Psoas muscle (tissue), 7 donors: ENCODE measurements at regions not wholly inside any gene's neighbourhood (a gene's known extent, or its start where the extent isn't known, plus 50 kb on each side); places are given as distances from the start of the nearest gene placed in this dataset.

ENCODE experiments used
- ATAC-seq, 4 donors: fragments of 200-7000 bp; cut with Tn5 transposase; one replicate each; pipeline ENCODE4 v1.9.1; 2020; ENCODE audit warnings: moderate library complexity in 3 of 4, mild to moderate bottlenecking in 2 of 4
- DNase-seq, 2 donors: peaks; one replicate each; pipeline ENCODE4 v3.0.0-alpha.2; 2020
- H3K27ac ChIP-seq: fragments of 200-600 bp; one replicate; pipeline ENCODE4 v1.8.0; 2022
- H3K27me3 ChIP-seq, 3 donors: fragments of 200-600 bp in 1 of 3; one replicate each; pipeline versions ENCODE4 v1.6.1 to v1.8.0; 2013 to 2022; ENCODE audit warnings: low read length in 2 of 3, mild to moderate bottlenecking in 2 of 3, moderate library complexity in 1 of 3; ENCODE audit not compliant: insufficient read depth in 3 of 3
- H3K36me3 ChIP-seq, 2 donors: fragments of 200-600 bp in 1 of 2; one replicate each; pipeline versions ENCODE4 v1.6.1 to v1.8.0; 2013 to 2022; ENCODE audit warnings: low read depth in 1 of 2, mild to moderate bottlenecking in 1 of 2, moderate library complexity in 1 of 2; ENCODE audit not compliant: insufficient read depth in 1 of 2
- H3K4me1 ChIP-seq: fragments of 200-600 bp; one replicate; pipeline ENCODE4 v1.8.0; 2022
- H3K4me3 ChIP-seq: fragments of 200-600 bp; one replicate; pipeline ENCODE4 v1.8.0; 2022; ENCODE audit warnings: mild to moderate bottlenecking
- H3K9me3 ChIP-seq: fragments of 200-600 bp; one replicate; pipeline ENCODE4 v1.8.0; 2022
- WGBS, 3 donors: extraction: QIAGEN DNeasy Blood & Tissue Kit; methylation state at CpG; one replicate each; pipeline versions ENCODE4 v1.1.6 to v1.1.7; 2013; 5-methylcytosine and 5-hydroxymethylcytosine counted together
- intact Hi-C, 2 donors: fragments of 100-400 bp; cut with DNase I; formaldehyde crosslinking; loops; one replicate each; pipeline versions ENCODE4 v1.11.0 to v1.14.2; 2022
- TF ChIP-seq, protein P1 (sequence below): fragments of 200-600 bp; IDR thresholded peaks from one replicate; pipeline ENCODE4 v1.8.0; 2022; ENCODE audit warnings: antibody characterized with exemption
- donor health status: healthy with polysubstance abuse.
- donor health status: DM: no; HTN: no; CAD: no; lungs with moderate emphysema.
- donor health status: Bipolar disorder and iron deficiency.
- donor health status: healthy.
- donor health status: DM: yes; HTN: yes; CAD: no.
- donor health status: DM: no; HTN: no; CAD: no.
- donor health status: DM: yes; HTN: yes; CAD: no.

DNA sequence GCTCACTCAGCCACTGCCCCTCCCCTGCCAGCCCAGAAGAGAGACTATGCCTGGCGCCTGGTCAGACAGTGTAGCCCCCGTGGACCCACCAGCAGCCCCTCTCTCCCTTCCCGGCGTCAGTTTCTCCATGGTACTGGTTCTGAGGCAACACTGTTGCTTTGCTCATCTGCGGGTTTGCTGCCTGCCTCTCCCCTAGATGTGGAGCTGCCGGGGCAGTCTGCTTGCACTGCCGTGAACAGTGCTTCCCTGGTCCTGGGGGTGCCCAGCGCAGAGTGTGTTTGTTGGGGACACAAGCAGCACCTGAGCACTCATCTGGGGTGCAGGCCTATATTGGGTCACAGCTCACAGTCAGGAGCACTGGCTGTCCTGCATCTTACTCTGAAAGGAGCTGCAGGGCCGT lies 309.9 kb downstream of the NDUFA10 start:
- no peak for ATAC-seq
- 90 to 99% (median 92%) methylated on average over 8 to 9 of the region's 9 CpGs for WGBS, 3 donors
- TF ChIP-seq, protein P1, sequence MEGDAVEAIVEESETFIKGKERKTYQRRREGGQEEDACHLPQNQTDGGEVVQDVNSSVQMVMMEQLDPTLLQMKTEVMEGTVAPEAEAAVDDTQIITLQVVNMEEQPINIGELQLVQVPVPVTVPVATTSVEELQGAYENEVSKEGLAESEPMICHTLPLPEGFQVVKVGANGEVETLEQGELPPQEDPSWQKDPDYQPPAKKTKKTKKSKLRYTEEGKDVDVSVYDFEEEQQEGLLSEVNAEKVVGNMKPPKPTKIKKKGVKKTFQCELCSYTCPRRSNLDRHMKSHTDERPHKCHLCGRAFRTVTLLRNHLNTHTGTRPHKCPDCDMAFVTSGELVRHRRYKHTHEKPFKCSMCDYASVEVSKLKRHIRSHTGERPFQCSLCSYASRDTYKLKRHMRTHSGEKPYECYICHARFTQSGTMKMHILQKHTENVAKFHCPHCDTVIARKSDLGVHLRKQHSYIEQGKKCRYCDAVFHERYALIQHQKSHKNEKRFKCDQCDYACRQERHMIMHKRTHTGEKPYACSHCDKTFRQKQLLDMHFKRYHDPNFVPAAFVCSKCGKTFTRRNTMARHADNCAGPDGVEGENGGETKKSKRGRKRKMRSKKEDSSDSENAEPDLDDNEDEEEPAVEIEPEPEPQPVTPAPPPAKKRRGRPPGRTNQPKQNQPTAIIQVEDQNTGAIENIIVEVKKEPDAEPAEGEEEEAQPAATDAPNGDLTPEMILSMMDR = no peak
- Histone ChIP-seq H3K27me3 (no peaks in the 10 kb centered on the region), H3K9me3 (peaks cover 3% of the 10 kb centered on the region), H3K4me1 (no peaks in the 10 kb centered on the region), H3K36me3 (no peaks in the 10 kb centered on the region), H3K4me3 (no peak overlapping the region), H3K27ac (no peak overlapping the region)
- DNase-seq = no peak
- intact Hi-C loops = no loop called here

DNA sequence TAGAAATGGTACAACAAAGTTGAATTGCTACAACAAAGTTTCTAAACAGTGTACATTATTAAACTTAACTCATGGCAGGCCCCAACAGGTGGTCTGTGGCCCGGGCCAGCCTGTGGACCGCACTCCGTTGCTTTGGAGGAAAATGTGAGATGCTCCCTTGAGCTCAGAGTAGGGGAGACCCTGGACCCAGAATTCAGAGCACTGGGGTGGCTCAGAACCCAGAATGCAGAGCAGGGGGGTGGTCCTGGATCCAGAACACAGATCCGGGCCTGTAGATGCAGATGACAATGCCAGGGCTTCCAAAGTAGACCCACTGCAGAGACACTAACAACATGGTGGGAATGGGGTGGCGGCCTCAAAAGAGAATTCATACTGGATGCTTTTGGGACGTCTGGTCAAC lies 311.0 kb downstream of the NDUFA10 start:
- 78 to 84% (median 79%) methylated on average over 6 of the region's 6 CpGs for WGBS, 3 donors
- Histone ChIP-seq H3K27me3 (no peaks in the 10 kb centered on the region), H3K27ac (no peak overlapping the region), H3K9me3 (peaks cover 9% of the 10 kb centered on the region), H3K4me3 (no peak overlapping the region), H3K4me1 (no peaks in the 10 kb centered on the region), H3K36me3 (no peaks in the 10 kb centered on the region)
- ATAC-seq = no peak
- TF ChIP-seq, protein P1 = no peak
- intact Hi-C loops = no loop called here
- DNase-seq = no peak

DNA sequence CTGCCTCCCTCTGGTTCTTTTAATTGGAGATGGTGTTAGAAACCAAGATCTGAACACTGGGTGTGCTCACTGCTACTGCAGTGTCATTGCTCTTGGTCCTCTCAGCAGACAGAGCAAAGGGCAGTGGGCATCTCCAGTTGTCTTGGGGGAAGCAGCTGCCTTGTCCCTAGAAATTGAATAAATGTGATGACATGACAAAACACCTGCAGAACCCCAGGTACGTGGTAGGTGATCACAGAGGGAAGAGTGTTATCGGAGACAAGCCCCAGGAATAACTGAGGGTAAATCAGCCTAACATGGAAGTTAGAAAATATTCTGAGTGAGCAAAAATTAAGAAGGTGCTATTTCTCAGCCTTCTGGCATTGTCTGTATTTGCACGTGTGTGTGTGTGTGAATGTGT lies 311.9 kb upstream of the HDAC4 start:
- DNase-seq = no peak
- no peak overlapping the region for H3K27ac ChIP-seq
- intact Hi-C loops = no loop called here
- peaks cover 9% of the 10 kb centered on the region for H3K9me3 ChIP-seq
- H3K4me3 ChIP-seq = no peak overlapping the region
- TF ChIP-seq, protein P1 = no peak
- no peak for ATAC-seq
- H3K4me1 ChIP-seq = no peaks in the 10 kb centered on the region
- no peaks in the 10 kb centered on the region for H3K27me3 ChIP-seq
- WGBS, 3 donors = 94 to 98% (median 98%) methylated on average over 3 of the region's 3 CpGs
- no peaks in the 10 kb centered on the region for H3K36me3 ChIP-seq

DNA sequence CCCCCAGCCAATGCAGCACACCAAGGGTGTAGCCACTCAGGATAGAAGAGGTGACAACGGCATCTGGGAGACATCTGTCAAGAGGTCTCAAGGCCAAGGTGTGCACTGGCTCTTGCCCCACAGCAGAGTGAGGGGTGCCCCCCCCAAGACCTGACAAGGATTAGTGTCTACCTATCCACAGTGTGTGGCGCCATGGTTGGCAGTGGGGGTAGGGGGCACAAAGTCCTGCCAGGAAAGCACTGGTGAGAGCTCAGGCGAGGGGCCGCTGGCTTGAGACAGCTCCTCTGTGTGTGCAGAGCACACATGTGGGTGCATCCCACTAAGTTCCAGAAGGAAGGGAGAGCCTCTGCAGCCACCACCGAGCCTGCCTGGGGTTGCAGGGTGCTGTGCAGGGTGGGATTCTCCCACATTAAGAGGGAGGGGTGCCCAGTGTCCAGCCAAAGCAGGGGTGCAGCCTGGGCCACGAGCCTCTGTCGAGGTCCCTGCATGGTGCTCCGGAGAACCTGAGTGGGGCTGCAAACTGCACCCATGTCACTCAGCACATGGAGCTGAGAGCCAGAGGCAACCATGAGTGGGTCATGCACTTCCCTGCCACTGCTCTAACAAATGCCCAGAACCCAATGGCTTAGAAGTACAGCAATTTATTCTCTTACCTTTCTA lies 311.2 kb upstream of the HDAC4 start:
- no peak for DNase-seq
- no peak overlapping the region for H3K4me3 ChIP-seq
- ATAC-seq = no peak
- no peaks in the 10 kb centered on the region for H3K4me1 ChIP-seq
- 89 to 97% (median 93%) methylated on average over 7 to 8 of the region's 8 CpGs for WGBS, 3 donors
- TF ChIP-seq, protein P1 = no peak
- H3K27ac ChIP-seq = no peak overlapping the region
- intact Hi-C loops = no loop called here
- H3K36me3 ChIP-seq = no peaks in the 10 kb centered on the region
- no peaks in the 10 kb centered on the region for H3K27me3 ChIP-seq
- peaks cover 9% of the 10 kb centered on the region for H3K9me3 ChIP-seq
